H1 (cell line): ENCODE measurements at regions not wholly inside any gene's neighbourhood (a gene's known extent, or its start where the extent isn't known, plus 50 kb on each side); places are given as distances from the start of the nearest gene placed in this dataset.

Experiments
- CTCF ChIA-PET: fragments of 300-600 bp; sonication (Branson Sonifier 250); formaldehyde crosslinking; loops from one replicate; lab custom pipeline; 2021; ENCODE audit not compliant: partially characterized antibody; lab: Charles Lee
- POLR2A ChIA-PET: fragments of 300-600 bp; sonication (Branson Sonifier 250); formaldehyde crosslinking; loops from one replicate; lab custom pipeline; 2021; ENCODE audit warnings: inconsistent platforms; ENCODE audit not compliant: partially characterized antibody; lab: Charles Lee
- DNase-seq, 2 experiments: peaks; one replicate each; pipeline versions ENCODE4 v3.0.0 to v3.0.0-alpha.2; 2010 to 2022; ENCODE audit warnings: low spot score in 2 of 2, low read depth in 1 of 2, mixed read lengths in 1 of 2
- FAIRE-seq: peaks from 2 replicates; lab custom pipeline; 2011; peaks lifted over from hg19 to GRCh38; lab: Jason Lieb, UNC
- H2AFZ ChIP-seq: 2 replicates; pipeline ENCODE4 v1.8.1; 2012; ENCODE audit warnings: low read length, inconsistent platforms
- H2AK5ac ChIP-seq: 2 replicates; pipeline ENCODE4 v1.6.1; 2013; ENCODE audit warnings: low read depth, low read length
- H2BK120ac ChIP-seq: replicated peaks from 2 replicates; pipeline ENCODE3; 2013; ENCODE audit warnings: low read depth, low read length, inconsistent platforms
- H2BK12ac ChIP-seq: 2 replicates; pipeline ENCODE4 v1.6.1; 2013; ENCODE audit warnings: low read depth, low read length
- H2BK15ac ChIP-seq: 2 replicates; pipeline ENCODE4 v1.6.1; 2013; ENCODE audit warnings: low read length
- H2BK20ac ChIP-seq: 2 replicates; pipeline ENCODE4 v1.6.1; 2013; ENCODE audit warnings: low read length
- H2BK5ac ChIP-seq: 2 replicates; pipeline ENCODE4 v1.6.1; 2013; ENCODE audit warnings: low read depth, low read length
- H3K14ac ChIP-seq: 2 replicates; pipeline ENCODE4 v1.6.1; 2013; ENCODE audit warnings: inconsistent platforms; ENCODE audit not compliant: insufficient read length
- H3K18ac ChIP-seq: 2 replicates; pipeline ENCODE4 v1.6.1; 2013; ENCODE audit warnings: low read length; ENCODE audit errors: extremely low read depth
- H3K23ac ChIP-seq: 2 replicates; pipeline ENCODE4 v1.6.1; 2013; ENCODE audit warnings: inconsistent platforms; ENCODE audit not compliant: insufficient read length
- H3K23me2 ChIP-seq: 2 replicates; pipeline ENCODE4 v1.6.1; 2013; ENCODE audit warnings: low read depth, low read length
- H3K27ac ChIP-seq: 2 replicates; pipeline ENCODE4 v1.6.1; 2011; ENCODE audit warnings: low read depth, low read length, inconsistent platforms
- H3K27me3 ChIP-seq, 4 experiments: replicated peaks in 1 of 4; 1 replicate in 1 of 4; 2 replicates in 3 of 4; pipeline versions ENCODE4 v1.6.1 to v1.8.1; 2011 to 2013; ENCODE audit warnings: low read length in 3 of 4, mild to moderate bottlenecking in 3 of 4, inconsistent platforms in 2 of 4, mixed read lengths in 2 of 4, moderate library complexity in 1 of 4; ENCODE audit not compliant: control insufficient read depth in 3 of 4, insufficient read depth in 3 of 4; ENCODE audit errors: extremely low read depth in 1 of 4
- H3K36me3 ChIP-seq, 4 experiments: 2 replicates each; pipeline versions ENCODE4 v1.6.1 to v1.8.1; 2011 to 2013; ENCODE audit warnings: mild to moderate bottlenecking in 4 of 4, low read length in 3 of 4, moderate library complexity in 2 of 4, control low read depth in 1 of 4, inconsistent platforms in 1 of 4; ENCODE audit not compliant: insufficient read depth in 4 of 4, control insufficient read depth in 2 of 4
- H3K4ac ChIP-seq: replicated peaks from 2 replicates; pipeline ENCODE3; 2013; ENCODE audit warnings: low read length, low read depth, mixed read lengths, inconsistent platforms; ENCODE audit not compliant: insufficient read length
- H3K4me1 ChIP-seq, 4 experiments: replicated peaks in 1 of 4; 1 replicate in 1 of 4; 2 replicates in 3 of 4; pipeline versions ENCODE4 v1.6.1 to v1.8.1; 2011 to 2013; ENCODE audit warnings: low read length in 3 of 4, inconsistent platforms in 2 of 4, mixed read lengths in 1 of 4; ENCODE audit not compliant: insufficient read depth in 4 of 4, control insufficient read depth in 3 of 4
- H3K4me2 ChIP-seq, 2 experiments: 2 replicates each; pipeline versions ENCODE4 v1.6.1 to v1.8.1; 2011 to 2013; ENCODE audit warnings: low read depth in 2 of 2, low read length in 2 of 2, control low read depth in 1 of 2, inconsistent platforms in 1 of 2, mild to moderate bottlenecking in 1 of 2; ENCODE audit not compliant: insufficient read depth in 1 of 2
- H3K4me3 ChIP-seq, 4 experiments: fragments of 200-600, 300-600 bp in 1 of 4; sonication (generic), shearing (Covaris generic), sonication (Bioruptor Twin) in 1 of 4; 2 replicates each; pipeline versions ENCODE4 v1.5.1 to v1.8.1; 2011 to 2016; ENCODE audit warnings: low read length in 4 of 4, low read depth in 3 of 4, control low read depth in 2 of 4, inconsistent platforms in 2 of 4, mild to moderate bottlenecking in 2 of 4, mixed read lengths in 1 of 4, moderate library complexity in 1 of 4; ENCODE audit not compliant: insufficient read depth in 2 of 4; ENCODE audit errors: extremely low read depth in 1 of 4
- H3K56ac ChIP-seq: replicated peaks from 2 replicates; pipeline ENCODE3; 2013; ENCODE audit warnings: low read depth, mild to moderate bottlenecking, mixed read lengths, low read length, inconsistent platforms; ENCODE audit not compliant: insufficient read length
- H3K79me1 ChIP-seq: 2 replicates; pipeline ENCODE4 v1.6.1; 2013; ENCODE audit warnings: low read depth, low read length, control low read depth
- H3K79me2 ChIP-seq, 2 experiments: 2 replicates each; pipeline versions ENCODE4 v1.6.1 to v1.8.1; 2012 to 2013; ENCODE audit warnings: low read length in 2 of 2, mild to moderate bottlenecking in 2 of 2, inconsistent platforms in 1 of 2; ENCODE audit not compliant: insufficient read depth in 2 of 2, control insufficient read depth in 1 of 2
- H3K9ac ChIP-seq, 4 experiments: replicated peaks in 1 of 4; 1 replicate in 1 of 4; 2 replicates in 3 of 4; pipeline versions ENCODE4 v1.6.1 to v1.8.1; 2011 to 2013; ENCODE audit warnings: low read depth in 3 of 4, low read length in 3 of 4, control low read depth in 2 of 4, mild to moderate bottlenecking in 2 of 4, moderate library complexity in 2 of 4, inconsistent platforms in 1 of 4; ENCODE audit errors: extremely low read depth in 1 of 4
- H3K9me3 ChIP-seq, 2 experiments: 2 replicates each; pipeline versions ENCODE4 v1.6.1 to v1.8.1; 2012 to 2013; ENCODE audit warnings: mild to moderate bottlenecking in 2 of 2, moderate library complexity in 2 of 2, control low read depth in 1 of 2, inconsistent platforms in 1 of 2, low read depth in 1 of 2, low read length in 1 of 2, mixed read lengths in 1 of 2; ENCODE audit not compliant: insufficient read depth in 2 of 2
- H4K20me1 ChIP-seq, 2 experiments: replicated peaks in 1 of 2; 2 replicates each; pipeline versions ENCODE3 to v1.8.1; 2011 to 2013; ENCODE audit warnings: inconsistent platforms in 2 of 2, low read length in 2 of 2, mild to moderate bottlenecking in 1 of 2; ENCODE audit not compliant: insufficient read depth in 2 of 2, control insufficient read depth in 1 of 2
- H4K5ac ChIP-seq: 2 replicates; pipeline ENCODE4 v1.6.1; 2013; ENCODE audit warnings: low read length, low read depth, mixed read lengths, inconsistent platforms; ENCODE audit not compliant: insufficient read length
- H4K8ac ChIP-seq: 2 replicates; pipeline ENCODE4 v1.8.0; 2013; ENCODE audit warnings: mild to moderate bottlenecking, moderate library complexity, low read length, inconsistent platforms; ENCODE audit not compliant: insufficient read depth; ENCODE audit errors: extremely low read depth
- H4K91ac ChIP-seq: replicated peaks from 2 replicates; pipeline ENCODE3; 2013; ENCODE audit warnings: low read length, mixed read lengths, inconsistent platforms; ENCODE audit not compliant: insufficient read length
- WGBS, 2 experiments: shearing (Covaris generic) in 1 of 2; methylation state at CpG; one replicate each; pipeline versions ENCODE4 v1.1.6 to v1.1.7; 2013 to 2015; ENCODE audit warnings: low lambda C conversion rate in 2 of 2, mixed read lengths in 2 of 2, inconsistent platforms in 1 of 2, low coverage in 1 of 2, missing lambda C conversion rate in 1 of 2; ENCODE audit not compliant: insufficient replicate concordance in 2 of 2, insufficient coverage in 1 of 2, insufficient read length in 1 of 2; ENCODE audit errors: extremely low coverage in 1 of 2, missing lambda C conversion rate in 1 of 2; 5-methylcytosine and 5-hydroxymethylcytosine counted together

GRCh38 chr4:158420782-158421181 lies 100.9 kb upstream of the RXFP1 start:
- no peak overlapping the region for H3K27ac ChIP-seq
- H3K9ac ChIP-seq, result no peak overlapping the region
- H3K18ac ChIP-seq, result no peak overlapping the region
- H2BK120ac ChIP-seq, result no peak overlapping the region
- no peaks in the 10 kb centered on the region for H3K79me2 ChIP-seq
- H4K20me1 ChIP-seq, result no peaks in the 10 kb centered on the region
- DNase-seq (no peak), FAIRE-seq (no peak)
- no peak overlapping the region for H3K23ac ChIP-seq
- WGBS, 2 experiments, result 49% methylated on average over 2 of the region's 2 CpGs; no CpG with 5 or more reads in 1 of the 2 experiments
- H3K4me3 ChIP-seq, result no peak overlapping the region
- H3K56ac ChIP-seq, result no peak overlapping the region
- H2BK5ac ChIP-seq, result no peak overlapping the region
- no peak overlapping the region for H3K4ac ChIP-seq
- no peaks in the 10 kb centered on the region for H3K36me3 ChIP-seq
- H4K91ac ChIP-seq, result no peak overlapping the region
- H3K4me1 ChIP-seq, result no peaks in the 10 kb centered on the region
- no peak overlapping the region for H2BK12ac ChIP-seq
- H4K5ac ChIP-seq, result no peak overlapping the region
- no peak overlapping the region for H4K8ac ChIP-seq
- ChIA-PET POLR2A (interaction anchor here (0.6 kb wide), 1 partner anchor 305 kb away, joined by 4 read pairs; no protein-coding TSS in a partner anchor), CTCF (interaction anchor here (1.0 to 4.7 kb wide), 2 partner anchors 11 to 75 kb away, joined by 3 to 22 read pairs; no protein-coding TSS in a partner anchor)
- H2AK5ac ChIP-seq, result no peak overlapping the region
- peaks cover 0 to 1% of the 10 kb centered on the region in 2 experiments; a peak in 1 of 4 replicates for H3K9me3 ChIP-seq
- H3K14ac ChIP-seq, result no peak overlapping the region
- H3K4me2 ChIP-seq, result no peak overlapping the region
- H3K27me3 ChIP-seq, result no peaks in the 10 kb centered on the region
- no peak overlapping the region for H2AFZ ChIP-seq
- H3K79me1 ChIP-seq, result no peaks in the 10 kb centered on the region
- H3K23me2 ChIP-seq, result no peaks in the 10 kb centered on the region
- H2BK15ac ChIP-seq, result no peak overlapping the region
- no peak overlapping the region for H2BK20ac ChIP-seq
